ENCODE measurements at regions not wholly inside any gene's neighbourhood (a gene's known extent, or its start where the extent isn't known, plus 50 kb on each side); places are given as distances from the start of the nearest gene placed in this dataset.
A peak's percentile ranks its signal among the peaks of the same experiment; 100 is the strongest.
"Not testable (repeated sequence)": the region's sequence is repeated elsewhere in the genome, so short reads cannot be mapped to it uniquely, and the experiment has no call there.

DNA sequence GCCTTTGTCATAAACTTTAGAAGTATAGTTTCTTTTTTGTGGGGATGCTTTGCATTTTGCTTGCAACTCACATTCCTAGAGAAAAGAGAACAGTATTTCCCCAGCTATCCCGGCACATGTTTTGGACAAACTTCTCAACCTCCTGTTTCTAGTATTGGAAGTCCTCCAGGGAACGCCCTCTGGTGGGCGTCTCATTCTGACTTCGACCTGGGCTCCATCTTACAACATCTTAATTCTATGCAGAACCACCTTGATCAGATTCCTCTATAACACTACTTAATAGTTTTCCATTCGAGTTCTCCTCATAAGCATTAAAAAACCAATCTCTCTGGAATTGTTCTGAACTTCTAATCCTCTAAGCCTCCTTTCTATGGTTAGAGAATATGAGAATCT is 139.5 kb upstream of the FZD8 start:
- no peak overlapping the region for H3K4me3 ChIP-seq
- no peaks in the 10 kb centered on the region for H3K9me3 ChIP-seq
- TF ChIP-seq, protein P1, sequence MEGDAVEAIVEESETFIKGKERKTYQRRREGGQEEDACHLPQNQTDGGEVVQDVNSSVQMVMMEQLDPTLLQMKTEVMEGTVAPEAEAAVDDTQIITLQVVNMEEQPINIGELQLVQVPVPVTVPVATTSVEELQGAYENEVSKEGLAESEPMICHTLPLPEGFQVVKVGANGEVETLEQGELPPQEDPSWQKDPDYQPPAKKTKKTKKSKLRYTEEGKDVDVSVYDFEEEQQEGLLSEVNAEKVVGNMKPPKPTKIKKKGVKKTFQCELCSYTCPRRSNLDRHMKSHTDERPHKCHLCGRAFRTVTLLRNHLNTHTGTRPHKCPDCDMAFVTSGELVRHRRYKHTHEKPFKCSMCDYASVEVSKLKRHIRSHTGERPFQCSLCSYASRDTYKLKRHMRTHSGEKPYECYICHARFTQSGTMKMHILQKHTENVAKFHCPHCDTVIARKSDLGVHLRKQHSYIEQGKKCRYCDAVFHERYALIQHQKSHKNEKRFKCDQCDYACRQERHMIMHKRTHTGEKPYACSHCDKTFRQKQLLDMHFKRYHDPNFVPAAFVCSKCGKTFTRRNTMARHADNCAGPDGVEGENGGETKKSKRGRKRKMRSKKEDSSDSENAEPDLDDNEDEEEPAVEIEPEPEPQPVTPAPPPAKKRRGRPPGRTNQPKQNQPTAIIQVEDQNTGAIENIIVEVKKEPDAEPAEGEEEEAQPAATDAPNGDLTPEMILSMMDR (IDR thresholded peaks at IDR 0.05) = peak in 1 of 2 donors; percentile 26
- H3K4me1 ChIP-seq = peaks cover 0 to 7% of the 10 kb centered on the region in 2 donors
- H3K27me3 ChIP-seq = no peaks in the 10 kb centered on the region
- no peak overlapping the region for H3K27ac ChIP-seq
- H3K36me3 ChIP-seq = no peaks in the 10 kb centered on the region
- DNase-seq (ENCODE audit: low spot score) = no peak

DNA sequence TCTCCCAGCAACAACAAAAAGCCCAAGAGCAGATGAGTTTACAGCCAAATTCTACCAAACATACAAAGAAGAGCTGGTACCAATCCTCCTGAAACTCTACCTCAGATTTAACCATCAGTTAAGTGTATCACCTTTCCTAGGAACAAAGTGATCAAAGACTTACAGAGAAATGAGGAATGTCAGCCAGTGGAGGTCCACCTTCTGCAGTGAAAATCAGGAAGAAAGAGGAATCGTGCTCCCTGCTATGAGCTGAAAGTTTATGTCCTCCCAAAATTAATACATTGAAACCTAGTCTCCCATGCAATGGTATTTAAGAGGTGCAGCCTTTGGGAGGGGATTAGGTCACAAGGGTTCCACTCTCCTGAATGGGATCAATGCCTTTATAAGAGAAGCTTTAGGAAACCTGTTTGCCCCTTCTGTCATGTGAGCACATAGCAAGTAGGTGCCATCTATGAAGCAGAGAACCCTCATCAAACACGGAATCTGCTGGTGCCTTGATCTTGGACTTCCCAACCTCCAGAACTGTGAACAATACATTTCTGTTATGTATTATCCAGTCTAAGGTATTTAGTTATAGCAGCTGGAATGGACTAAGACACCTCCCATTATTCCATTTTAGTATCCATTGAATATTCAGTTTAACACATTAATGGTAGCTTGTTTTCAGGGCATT is 139.0 kb upstream of the FZD8 start:
- DNase-seq (ENCODE audit: low spot score) = no peak
- Histone ChIP-seq H3K27me3 (no peaks in the 10 kb centered on the region), H3K36me3 (no peaks in the 10 kb centered on the region), H3K9me3 (no peaks in the 10 kb centered on the region), H3K4me3 (no peak overlapping the region), H3K4me1 (peaks cover 0 to 7% of the 10 kb centered on the region in 2 donors), H3K27ac (no peak overlapping the region)
- TF ChIP-seq, protein P1 (IDR thresholded peaks at IDR 0.05) = no peak

DNA sequence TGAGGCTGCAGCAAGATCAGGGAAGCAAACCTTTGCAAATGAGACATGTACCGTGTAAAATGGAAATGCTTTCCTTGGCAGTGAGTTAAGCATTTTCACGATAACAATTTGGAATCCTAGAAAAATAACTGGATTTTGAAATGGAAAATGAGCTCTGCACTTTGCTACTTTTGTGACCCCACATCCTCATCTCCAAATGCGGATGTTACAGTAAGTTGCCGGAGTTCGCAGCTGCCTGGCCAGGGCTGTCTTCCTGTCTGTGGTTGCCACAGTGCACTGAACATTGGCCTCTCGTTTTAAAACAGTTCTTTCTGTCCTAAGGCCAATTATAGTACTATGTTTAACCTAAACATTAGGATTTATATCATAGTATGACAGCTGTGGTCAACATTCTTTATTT is 136.2 kb upstream of the FZD8 start:
- peaks cover 0 to 7% of the 10 kb centered on the region in 2 donors for H3K4me1 ChIP-seq
- H3K4me3 ChIP-seq = no peak overlapping the region
- H3K36me3 ChIP-seq = no peaks in the 10 kb centered on the region
- no peak for DNase-seq (ENCODE audit: low spot score)
- TF ChIP-seq, protein P1 (IDR thresholded peaks at IDR 0.05) = no peak
- no peaks in the 10 kb centered on the region for H3K9me3 ChIP-seq
- H3K27ac ChIP-seq = no peak overlapping the region
- no peaks in the 10 kb centered on the region for H3K27me3 ChIP-seq

DNA sequence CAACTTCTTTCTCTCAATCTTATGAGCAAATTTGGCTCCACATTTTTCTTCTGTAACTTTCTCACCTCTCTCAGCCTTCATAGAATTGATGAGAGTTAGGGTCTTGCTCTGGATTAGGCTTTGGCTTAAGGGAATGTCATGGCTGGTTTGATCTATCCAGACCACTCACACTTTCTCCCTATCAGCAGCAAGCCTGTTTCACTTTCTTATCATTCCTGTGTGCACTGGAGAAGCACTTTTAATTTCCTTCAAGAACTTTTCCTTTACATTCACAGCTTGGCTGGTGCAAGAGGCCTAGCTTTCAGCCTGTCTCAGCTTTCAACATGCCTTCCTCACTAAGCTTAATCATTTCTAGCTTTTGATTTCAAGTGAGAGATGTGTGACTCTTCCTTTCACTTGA is 134.5 kb upstream of the FZD8 start:
- DNase-seq (ENCODE audit: low spot score); H3K4me3 ChIP-seq; H3K36me3 ChIP-seq; H3K27me3 ChIP-seq; H3K4me1 ChIP-seq; H3K27ac ChIP-seq; H3K9me3 ChIP-seq: not testable (repeated sequence)

DNA sequence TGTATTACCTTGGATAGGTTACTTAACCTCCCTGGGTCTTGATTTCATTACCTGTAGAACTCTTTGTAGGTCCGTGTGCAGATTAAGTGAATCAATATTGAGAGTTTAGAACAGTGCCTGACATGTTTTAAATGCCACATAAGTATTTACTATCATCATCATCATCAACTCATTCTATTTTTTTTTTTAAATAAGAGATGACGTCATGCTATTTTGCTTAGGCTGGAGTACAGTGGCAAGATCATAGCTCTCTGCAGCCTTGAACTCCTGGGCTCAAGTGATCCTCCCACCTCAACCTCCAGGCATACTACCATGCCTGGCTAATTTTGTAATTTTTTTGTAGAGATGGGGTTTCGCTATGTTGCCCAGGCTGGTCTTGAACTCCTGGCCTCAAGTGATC is 132.0 kb upstream of the FZD8 start:
- Histone ChIP-seq H3K27me3 (no peaks in the 10 kb centered on the region), H3K9me3 (no peaks in the 10 kb centered on the region)
- TF ChIP-seq, protein P1 (IDR thresholded peaks at IDR 0.05) = no peak

DNA sequence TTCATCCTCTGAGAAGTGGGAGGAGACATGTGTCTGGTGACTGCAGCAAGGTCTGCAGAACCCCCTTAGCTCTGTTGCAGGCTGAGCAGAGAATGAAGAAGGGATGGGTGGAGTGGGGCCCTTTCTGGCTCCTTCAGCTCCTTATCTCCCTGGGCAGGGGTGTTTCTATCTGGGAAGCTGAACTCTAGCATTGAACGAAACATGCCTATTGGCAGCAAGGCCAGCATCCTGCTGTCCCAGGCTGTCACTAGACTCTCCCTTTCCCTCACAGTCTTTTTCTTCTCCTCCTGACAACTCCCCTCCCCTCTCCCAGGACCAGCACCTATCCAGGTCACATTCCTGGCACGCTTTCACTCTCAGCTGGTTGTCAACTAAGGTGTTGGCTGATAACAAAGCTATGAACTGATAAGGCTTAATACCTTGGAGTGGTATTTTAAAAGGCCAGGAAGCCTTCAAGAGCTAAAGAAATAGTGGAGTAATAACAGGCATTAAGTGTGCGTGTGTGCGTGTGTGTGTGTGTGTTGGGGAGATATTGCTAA is 128.8 kb upstream of the FZD8 start:
- Histone ChIP-seq H3K9me3 (no peaks in the 10 kb centered on the region), H3K4me3 (no peak overlapping the region), H3K27me3 (no peaks in the 10 kb centered on the region), H3K36me3 (no peaks in the 10 kb centered on the region), H3K27ac (no peak overlapping the region), H3K4me1 (no peaks in the 10 kb centered on the region)
- TF ChIP-seq, protein P1 (IDR thresholded peaks at IDR 0.05) = no peak
- no peak for DNase-seq (ENCODE audit: low spot score)

More for the DNA sequence above, 132.0 kb upstream of the FZD8 start:
- H3K4me1 ChIP-seq = peaks cover 0 to 7% of the 10 kb centered on the region in 2 donors
- H3K4me3 ChIP-seq = no peak overlapping the region
- no peak overlapping the region for H3K27ac ChIP-seq
- DNase-seq (ENCODE audit: low spot score) = no peak
- no peaks in the 10 kb centered on the region for H3K36me3 ChIP-seq

Measured in right atrium auricular region (tissue), 2 donors.